Body of pancreas (tissue), 4 donors: ENCODE measurements at regions not wholly inside any gene's neighbourhood (a gene's known extent, or its start where the extent isn't known, plus 50 kb on each side); places are given as distances from the start of the nearest gene placed in this dataset.

Experiments
- POLR2A ChIP-seq, 3 donors: fragments of 450-650 bp; IDR thresholded peaks; one replicate each; pipeline ENCODE4 v1.6.1; 2016; ENCODE audit warnings: antibody characterized with exemption in 3 of 3, mild to moderate bottlenecking in 2 of 3
- TF ChIP-seq, protein P1 (sequence below), 7 experiments: fragments of 450-650 bp in 4 of 7; fragments of 200-600 bp in 3 of 7; sonication (generic) in 3 of 7; IDR thresholded peaks; one replicate each; pipeline ENCODE4 v1.5.1; 2016 to 2019; ENCODE audit warnings: antibody characterized with exemption in 7 of 7

DNA sequence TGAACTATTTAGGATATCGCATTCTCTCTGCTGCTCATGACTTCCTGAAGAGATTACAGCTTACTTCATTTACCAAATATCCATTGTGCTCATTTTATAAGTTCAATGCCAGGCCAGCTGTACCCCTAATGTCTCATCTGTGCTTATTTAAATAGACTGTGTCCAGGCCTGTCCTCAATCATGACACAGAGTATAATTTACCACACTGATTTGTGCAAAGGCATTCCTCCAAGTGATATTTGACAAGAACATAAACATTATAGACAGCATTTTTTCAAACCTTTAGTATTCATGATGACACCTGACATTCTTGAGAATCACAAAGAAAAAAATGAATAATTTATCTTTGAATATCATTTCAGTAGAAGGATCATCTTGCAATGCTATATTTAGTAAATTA is 260.1 kb upstream of the SEMA3D start:
- TF ChIP-seq, protein P1, sequence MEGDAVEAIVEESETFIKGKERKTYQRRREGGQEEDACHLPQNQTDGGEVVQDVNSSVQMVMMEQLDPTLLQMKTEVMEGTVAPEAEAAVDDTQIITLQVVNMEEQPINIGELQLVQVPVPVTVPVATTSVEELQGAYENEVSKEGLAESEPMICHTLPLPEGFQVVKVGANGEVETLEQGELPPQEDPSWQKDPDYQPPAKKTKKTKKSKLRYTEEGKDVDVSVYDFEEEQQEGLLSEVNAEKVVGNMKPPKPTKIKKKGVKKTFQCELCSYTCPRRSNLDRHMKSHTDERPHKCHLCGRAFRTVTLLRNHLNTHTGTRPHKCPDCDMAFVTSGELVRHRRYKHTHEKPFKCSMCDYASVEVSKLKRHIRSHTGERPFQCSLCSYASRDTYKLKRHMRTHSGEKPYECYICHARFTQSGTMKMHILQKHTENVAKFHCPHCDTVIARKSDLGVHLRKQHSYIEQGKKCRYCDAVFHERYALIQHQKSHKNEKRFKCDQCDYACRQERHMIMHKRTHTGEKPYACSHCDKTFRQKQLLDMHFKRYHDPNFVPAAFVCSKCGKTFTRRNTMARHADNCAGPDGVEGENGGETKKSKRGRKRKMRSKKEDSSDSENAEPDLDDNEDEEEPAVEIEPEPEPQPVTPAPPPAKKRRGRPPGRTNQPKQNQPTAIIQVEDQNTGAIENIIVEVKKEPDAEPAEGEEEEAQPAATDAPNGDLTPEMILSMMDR (IDR thresholded peaks at IDR 0.05) = no peak
- TF ChIP-seq POLR2A (IDR thresholded peaks at IDR 0.05) = no peak
